ENCODE measurements at regions not wholly inside any gene's neighbourhood (a gene's known extent, or its start where the extent isn't known, plus 50 kb on each side); places are given as distances from the start of the nearest gene placed in this dataset.

- TF ChIP-seq POLR2A (IDR thresholded peaks at IDR 0.05; ENCODE audit: borderline replicate concordance, extremely low read depth, insufficient read depth, insufficient read length): no peak
- no peak for TF ChIP-seq CTCF (IDR thresholded peaks at IDR 0.05 in 2 of 3, conservative IDR thresholded peaks at IDR 0.05 in 1 of 3; ENCODE audit: borderline replicate concordance in 1 of 3, insufficient read depth in 1 of 3, low read depth in 2 of 3, low read length in 2 of 3)
- no peak for TF ChIP-seq EZH2phosphoT487 (IDR thresholded peaks at IDR 0.05; ENCODE audit: borderline replicate concordance)
- no peak for TF ChIP-seq ATF3 (IDR thresholded peaks at IDR 0.05)
- no peak for TF ChIP-seq POLR2AphosphoS5 (IDR thresholded peaks at IDR 0.05; ENCODE audit: low read depth, low read length)
- no peak for TF ChIP-seq REST (IDR thresholded peaks at IDR 0.05; ENCODE audit: low read depth)
- no peak for TF ChIP-seq EZH2 (IDR thresholded peaks at IDR 0.05)
- no peak for TF ChIP-seq YY1 (IDR thresholded peaks at IDR 0.05; ENCODE audit: extremely low read depth, insufficient replicate concordance, low read depth, low read length)
- TF ChIP-seq CBX3 (IDR thresholded peaks at IDR 0.05; ENCODE audit: low read depth): no peak
- no peak for TF ChIP-seq JUND (IDR thresholded peaks at IDR 0.05)
- no peak for TF ChIP-seq RAD21 (IDR thresholded peaks at IDR 0.05; ENCODE audit: low read depth)
- TF ChIP-seq MAX (IDR thresholded peaks at IDR 0.05): no peak
Measured at GRCh38 chr5:8647111-8647510, 778.2 kb downstream of the MTRR start.
